Sigmoid colon (tissue), 4 donors: ENCODE measurements at regions not wholly inside any gene's neighbourhood (a gene's known extent, or its start where the extent isn't known, plus 50 kb on each side); places are given as distances from the start of the nearest gene placed in this dataset.

Experiments used
- CTCF ChIP-seq, 4 experiments: fragments of 450-650 bp in 3 of 4; fragments of 200-600 bp in 1 of 4; IDR thresholded peaks; one replicate each; pipeline ENCODE4 v1.5.1; 2016 to 2019; ENCODE audit warnings: antibody characterized with exemption in 4 of 4, mild to moderate bottlenecking in 3 of 4, moderate library complexity in 2 of 4
- EP300 ChIP-seq, 4 donors: sonication (generic); formaldehyde crosslinking; IDR thresholded peaks; one replicate each; pipeline ENCODE4 v1.6.1; 2017; ENCODE audit warnings: antibody characterized with exemption in 4 of 4
- POLR2A ChIP-seq, 2 donors: fragments of 450-650 bp; IDR thresholded peaks; one replicate each; pipeline ENCODE4 v1.6.1; 2016; ENCODE audit warnings: antibody characterized with exemption in 2 of 2, mild to moderate bottlenecking in 2 of 2, moderate library complexity in 2 of 2
- POLR2AphosphoS5 ChIP-seq, 4 donors: sonication (generic); formaldehyde crosslinking; IDR thresholded peaks; one replicate each; pipeline ENCODE4 v1.6.1; 2017; ENCODE audit warnings: antibody characterized with exemption in 4 of 4

GRCh38 chr4:119722670-119723069 lies 94.1 kb upstream of the PDE5A start:
- no peak for TF ChIP-seq POLR2A (IDR thresholded peaks at IDR 0.05)
- TF ChIP-seq CTCF (IDR thresholded peaks at IDR 0.05): no peak
- no peak for TF ChIP-seq POLR2AphosphoS5 (IDR thresholded peaks at IDR 0.05)
- no peak for TF ChIP-seq EP300 (IDR thresholded peaks at IDR 0.05)
